H7 (cell line): ENCODE measurements at regions not wholly inside any gene's neighbourhood (a gene's known extent, or its start where the extent isn't known, plus 50 kb on each side); places are given as distances from the start of the nearest gene placed in this dataset.

ENCODE experiments used
- DNase-seq: peaks from one replicate; pipeline ENCODE4 v3.0.0; 2012
- H3K27me3 ChIP-seq: 2 replicates; pipeline ENCODE4 v1.6.0; 2011; ENCODE audit warnings: mild to moderate bottlenecking, low read length; ENCODE audit not compliant: control insufficient read depth, insufficient read depth
- H3K36me3 ChIP-seq: replicated peaks from 2 replicates; pipeline ENCODE4 v1.5.1; 2011; ENCODE audit warnings: low read length; ENCODE audit not compliant: control insufficient read depth, insufficient read depth
- H3K4me3 ChIP-seq: 2 replicates; pipeline ENCODE4 v1.5.1; 2011; ENCODE audit warnings: low read depth, mild to moderate bottlenecking, control low read depth, low read length, moderate library complexity; ENCODE audit not compliant: insufficient read depth

- Histone ChIP-seq H3K27me3 (peaks cover 3% of the 10 kb centered on the region), H3K36me3 (no peaks in the 10 kb centered on the region), H3K4me3 (no peak overlapping the region)
- DNase-seq, result no peak
Observed at GRCh38 chr4:140258476-140258875, 104.5 kb upstream of the MAML3 start.

- DNase-seq, result no peak
- Histone ChIP-seq H3K36me3 (no peaks in the 10 kb centered on the region), H3K4me3 (no peak overlapping the region)
Observed at GRCh38 chr4:140257461-140258305, 103.7 kb upstream of the MAML3 start.

GRCh38 chr4:140256941-140257340, 103.0 kb upstream of the MAML3 start:
- Histone ChIP-seq H3K4me3 (no peak overlapping the region), H3K36me3 (no peaks in the 10 kb centered on the region), H3K27me3 (peaks cover 3% of the 10 kb centered on the region)
- no peak for DNase-seq

More at GRCh38 chr4:140257461-140258305, 103.7 kb upstream of the MAML3 start:
- peaks cover 3% of the 10 kb centered on the region for H3K27me3 ChIP-seq

- no peaks in the 10 kb centered on the region for H3K36me3 ChIP-seq
- peaks cover 3% of the 10 kb centered on the region for H3K27me3 ChIP-seq
- no peak overlapping the region for H3K4me3 ChIP-seq
- no peak for DNase-seq
Observed at GRCh38 chr4:140256335-140256734, 102.4 kb upstream of the MAML3 start.

GRCh38 chr4:140255927-140256326, 101.9 kb upstream of the MAML3 start:
- peaks cover 3% of the 10 kb centered on the region for H3K27me3 ChIP-seq
- H3K36me3 ChIP-seq, result no peaks in the 10 kb centered on the region
- H3K4me3 ChIP-seq, result no peak overlapping the region
- DNase-seq, result no peak

GRCh38 chr4:140255467-140255866, 101.5 kb upstream of the MAML3 start:
- Histone ChIP-seq H3K4me3 (no peak overlapping the region), H3K27me3 (peaks cover 3% of the 10 kb centered on the region), H3K36me3 (no peaks in the 10 kb centered on the region)
- no peak for DNase-seq

GRCh38 chr4:140254651-140255299, 100.8 kb upstream of the MAML3 start:
- Histone ChIP-seq H3K4me3 (no peak overlapping the region), H3K36me3 (no peaks in the 10 kb centered on the region), H3K27me3 (peaks cover 3% of the 10 kb centered on the region)
- no peak for DNase-seq

- no peak overlapping the region for H3K4me3 ChIP-seq
- DNase-seq, result no peak
- no peaks in the 10 kb centered on the region for H3K36me3 ChIP-seq
- H3K27me3 ChIP-seq, result peaks cover 3% of the 10 kb centered on the region
Observed at GRCh38 chr4:140253556-140254027, 99.6 kb upstream of the MAML3 start.

GRCh38 chr4:140252742-140253555, 99.0 kb upstream of the MAML3 start:
- DNase-seq, result peak; percentile 93
- Histone ChIP-seq H3K4me3 (peak overlapping the region; percentile 52), H3K36me3 (no peaks in the 10 kb centered on the region), H3K27me3 (peaks cover 3% of the 10 kb centered on the region)

- H3K27me3 ChIP-seq, result peaks cover 3% of the 10 kb centered on the region
- H3K4me3 ChIP-seq, result peak overlapping the region; percentile 52
- DNase-seq, result peak; percentile 71
- no peaks in the 10 kb centered on the region for H3K36me3 ChIP-seq
Observed at GRCh38 chr4:140252141-140252741, 98.3 kb upstream of the MAML3 start.

GRCh38 chr4:140251571-140251970, 97.6 kb upstream of the MAML3 start:
- DNase-seq, result no peak
- Histone ChIP-seq H3K27me3 (peaks cover 3% of the 10 kb centered on the region), H3K4me3 (no peak overlapping the region), H3K36me3 (no peaks in the 10 kb centered on the region)

GRCh38 chr4:140250989-140251552, 97.1 kb upstream of the MAML3 start:
- H3K36me3 ChIP-seq, result no peaks in the 10 kb centered on the region
- no peak for DNase-seq
- peaks cover 3% of the 10 kb centered on the region for H3K27me3 ChIP-seq
- no peak overlapping the region for H3K4me3 ChIP-seq

- Histone ChIP-seq H3K4me3 (no peak overlapping the region), H3K27me3 (peaks cover 3% of the 10 kb centered on the region), H3K36me3 (no peaks in the 10 kb centered on the region)
- DNase-seq, result no peak
Observed at GRCh38 chr4:140249351-140249750, 95.4 kb upstream of the MAML3 start.

GRCh38 chr4:140247237-140247636, 93.3 kb upstream of the MAML3 start:
- Histone ChIP-seq H3K27me3 (no peaks in the 10 kb centered on the region), H3K4me3 (no peak overlapping the region), H3K36me3 (no peaks in the 10 kb centered on the region)
- DNase-seq, result no peak
